PC-9 (cell line): ENCODE measurements at regions not wholly inside any gene's neighbourhood (a gene's known extent, or its start where the extent isn't known, plus 50 kb on each side); places are given as distances from the start of the nearest gene placed in this dataset.

Source experiments
- BruUV-seq: library from RNA; stranded (reverse); fragments of 400-500 nt; replicated peaks from 2 replicates; lab custom pipeline; 2021; lab: Mats Ljungman, UMichigan
- CTCF ChIA-PET: fragments of 300-600 bp; sonication (Branson Sonifier 250); formaldehyde crosslinking; loops from one replicate; lab custom pipeline; 2022; ENCODE audit warnings: antibody characterized with exemption; lab: Charles Lee
- POLR2A ChIA-PET: fragments of 300-600 bp; sonication (Branson Sonifier 250); formaldehyde crosslinking; loops from one replicate; lab custom pipeline; 2022; ENCODE audit warnings: antibody characterized with exemption; ENCODE audit not compliant: unreplicated experiment; lab: Charles Lee
- DNase-seq, 2 experiments: peaks; one replicate each; pipeline versions ENCODE4 v3.0.0 to v3.0.0-alpha.2; 2015 to 2022; ENCODE audit warnings: mixed read lengths in 1 of 2
- H2AFZ ChIP-seq: fragments of 200-600 bp; sonication (generic); 2 replicates; pipeline ENCODE4 v1.8.1; 2017; ENCODE audit warnings: antibody characterized with exemption
- H3F3A ChIP-seq: fragments of 200-600 bp; sonication (generic); 2 replicates; pipeline ENCODE4 v1.8.1; 2017; ENCODE audit warnings: antibody characterized with exemption, mild to moderate bottlenecking, low read depth; ENCODE audit not compliant: insufficient read depth
- H3K27ac ChIP-seq: fragments of 200-600 bp; sonication (generic); 2 replicates; pipeline ENCODE4 v1.6.1; 2016; ENCODE audit warnings: mixed run types
- H3K27me3 ChIP-seq: fragments of 200-600 bp; sonication (generic); 2 replicates; pipeline ENCODE4 v1.6.1; 2016; ENCODE audit warnings: low read depth, mixed run types; ENCODE audit not compliant: insufficient read depth
- H3K36me3 ChIP-seq: fragments of 200-600 bp; sonication (generic); 2 replicates; pipeline ENCODE4 v1.6.1; 2016; ENCODE audit warnings: low read depth, mixed run types
- H3K4me1 ChIP-seq: fragments of 200-600 bp; sonication (generic); replicated peaks from 2 replicates; pipeline ENCODE4 v1.6.1; 2016; ENCODE audit warnings: mixed run types; ENCODE audit not compliant: insufficient read depth
- H3K4me2 ChIP-seq: fragments of 200-600 bp; sonication (generic); 2 replicates; pipeline ENCODE4 v1.6.1; 2017; ENCODE audit warnings: mixed run types
- H3K4me3 ChIP-seq: fragments of 200-600 bp; sonication (generic); 2 replicates; pipeline ENCODE4 v1.6.1; 2016; ENCODE audit warnings: mixed run types
- H3K79me2 ChIP-seq: fragments of 200-600 bp; sonication (generic); 2 replicates; pipeline ENCODE4 v1.6.1; 2017; ENCODE audit warnings: low read depth, mixed run types
- H3K9me2 ChIP-seq: fragments of 200-600 bp; sonication (generic); 2 replicates; pipeline ENCODE4 v1.8.1; 2017; ENCODE audit warnings: mild to moderate bottlenecking; ENCODE audit not compliant: insufficient read depth
- H3K9me3 ChIP-seq: fragments of 200-600 bp; sonication (generic); 2 replicates; pipeline ENCODE4 v1.8.1; 2016; ENCODE audit warnings: low read depth; ENCODE audit not compliant: insufficient read depth
- H4K20me1 ChIP-seq: fragments of 200-600 bp; sonication (generic); 2 replicates; pipeline ENCODE4 v1.8.1; 2017; ENCODE audit not compliant: insufficient read depth
- EZH2 ChIP-seq: fragments of 200-600 bp; sonication (generic); IDR thresholded peaks from 2 replicates; pipeline ENCODE4 v1.8.0; 2017; ENCODE audit warnings: antibody characterized with exemption, low read depth
- intact Hi-C: fragments of 100-400 bp; cut with micrococcal nuclease; formaldehyde crosslinking; loops from one replicate; pipeline ENCODE4 v1.10.0; 2022; ENCODE audit not compliant: unreplicated experiment
- TF ChIP-seq, protein P1 (sequence below): fragments of 200-600 bp; sonication (generic); conservative IDR thresholded peaks from 2 replicates; pipeline ENCODE4 v1.6.1; 2017; ENCODE audit warnings: mixed run types, antibody characterized with exemption, mild to moderate bottlenecking, moderate library complexity

DNA sequence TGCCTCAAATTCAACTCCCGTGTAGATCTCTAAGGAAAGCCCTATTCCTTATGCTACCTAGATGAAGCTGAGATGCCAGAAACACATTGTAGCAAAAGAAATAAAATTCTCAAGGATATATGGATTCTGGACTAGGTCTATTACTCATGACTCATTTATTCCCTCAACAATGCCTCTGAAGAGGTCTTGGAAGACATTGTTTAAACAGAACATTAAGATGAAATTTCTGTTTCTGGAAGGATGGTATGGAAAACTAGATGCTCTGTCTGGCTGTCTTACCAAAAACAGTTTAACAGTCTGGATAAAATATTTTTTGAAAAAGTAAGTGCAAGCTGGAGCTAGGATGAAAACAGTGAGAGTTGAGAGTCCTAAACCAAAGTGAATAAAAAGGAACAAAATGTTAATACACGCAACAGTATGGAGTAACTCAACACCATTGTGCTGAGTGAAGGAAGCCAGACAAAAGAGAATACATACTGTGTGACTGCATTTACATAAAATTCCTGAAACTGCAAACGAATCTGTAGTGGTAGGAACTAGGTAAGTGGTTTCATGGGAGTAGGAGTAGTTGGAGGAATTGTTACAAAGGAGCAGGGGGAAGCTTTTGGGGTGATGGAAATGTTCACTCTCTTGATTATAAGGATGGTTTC lies 59.3 kb upstream of the GNG12 start:
- no peak for DNase-seq
- no TSS peak for BruUV-seq
- Histone ChIP-seq H3K27ac (no peak overlapping the region), H3K9me3 (peaks cover 6% of the 10 kb centered on the region), H3K36me3 (no peaks in the 10 kb centered on the region), H2AFZ (no peak overlapping the region), H4K20me1 (no peaks in the 10 kb centered on the region), H3K79me2 (no peaks in the 10 kb centered on the region), H3K4me1 (peaks cover 15% of the 10 kb centered on the region), H3K27me3 (no peaks in the 10 kb centered on the region), H3K4me3 (no peak overlapping the region), H3K9me2 (no peaks in the 10 kb centered on the region), H3K4me2 (no peak overlapping the region), H3F3A (no peaks in the 10 kb centered on the region; the same call in 1 of the 2 replicates)
- TF ChIP-seq, protein P1, sequence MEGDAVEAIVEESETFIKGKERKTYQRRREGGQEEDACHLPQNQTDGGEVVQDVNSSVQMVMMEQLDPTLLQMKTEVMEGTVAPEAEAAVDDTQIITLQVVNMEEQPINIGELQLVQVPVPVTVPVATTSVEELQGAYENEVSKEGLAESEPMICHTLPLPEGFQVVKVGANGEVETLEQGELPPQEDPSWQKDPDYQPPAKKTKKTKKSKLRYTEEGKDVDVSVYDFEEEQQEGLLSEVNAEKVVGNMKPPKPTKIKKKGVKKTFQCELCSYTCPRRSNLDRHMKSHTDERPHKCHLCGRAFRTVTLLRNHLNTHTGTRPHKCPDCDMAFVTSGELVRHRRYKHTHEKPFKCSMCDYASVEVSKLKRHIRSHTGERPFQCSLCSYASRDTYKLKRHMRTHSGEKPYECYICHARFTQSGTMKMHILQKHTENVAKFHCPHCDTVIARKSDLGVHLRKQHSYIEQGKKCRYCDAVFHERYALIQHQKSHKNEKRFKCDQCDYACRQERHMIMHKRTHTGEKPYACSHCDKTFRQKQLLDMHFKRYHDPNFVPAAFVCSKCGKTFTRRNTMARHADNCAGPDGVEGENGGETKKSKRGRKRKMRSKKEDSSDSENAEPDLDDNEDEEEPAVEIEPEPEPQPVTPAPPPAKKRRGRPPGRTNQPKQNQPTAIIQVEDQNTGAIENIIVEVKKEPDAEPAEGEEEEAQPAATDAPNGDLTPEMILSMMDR = no peak
- TF ChIP-seq EZH2 = no peak
- ChIA-PET CTCF (no interaction called here), POLR2A (no interaction called here)
- intact Hi-C loops = no loop called here

DNA sequence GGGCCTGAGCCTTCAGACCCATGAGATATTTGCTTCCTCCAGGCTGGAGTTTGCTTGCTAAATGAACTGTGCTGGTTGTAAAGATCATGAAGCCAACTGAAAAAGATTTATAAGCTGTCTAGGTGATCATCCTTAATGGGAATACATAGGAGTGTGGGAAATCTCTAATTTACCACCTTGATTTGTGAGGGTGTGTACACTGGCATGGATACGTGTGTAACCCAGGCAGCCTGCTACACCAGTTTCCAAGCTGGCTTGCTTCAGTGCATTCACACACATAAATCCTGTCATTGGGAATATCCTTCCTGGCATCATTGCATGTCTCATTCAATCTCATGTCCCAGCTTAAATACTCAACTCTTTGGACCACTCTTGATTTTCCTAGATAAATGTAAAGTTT lies 57.6 kb upstream of the GNG12 start:
- Histone ChIP-seq H3K4me1 (peaks cover 15% of the 10 kb centered on the region), H2AFZ (no peak overlapping the region), H3K4me3 (no peak overlapping the region), H3K36me3 (no peaks in the 10 kb centered on the region), H4K20me1 (no peaks in the 10 kb centered on the region), H3K9me3 (peaks cover 6% of the 10 kb centered on the region), H3K27me3 (no peaks in the 10 kb centered on the region), H3F3A (no peaks in the 10 kb centered on the region; the same call in 1 of the 2 replicates), H3K4me2 (no peak overlapping the region), H3K79me2 (no peaks in the 10 kb centered on the region), H3K9me2 (no peaks in the 10 kb centered on the region), H3K27ac (no peak overlapping the region)
- CTCF ChIA-PET = no interaction called here
- no TSS peak for BruUV-seq
- DNase-seq = no peak
- intact Hi-C loops = loop anchor here (2.0 kb wide), 1 partner anchor 58 kb away; the partner anchor contains the start of gene GNG12
- POLR2A ChIA-PET = no interaction called here
- TF ChIP-seq, protein P1 = no peak

DNA sequence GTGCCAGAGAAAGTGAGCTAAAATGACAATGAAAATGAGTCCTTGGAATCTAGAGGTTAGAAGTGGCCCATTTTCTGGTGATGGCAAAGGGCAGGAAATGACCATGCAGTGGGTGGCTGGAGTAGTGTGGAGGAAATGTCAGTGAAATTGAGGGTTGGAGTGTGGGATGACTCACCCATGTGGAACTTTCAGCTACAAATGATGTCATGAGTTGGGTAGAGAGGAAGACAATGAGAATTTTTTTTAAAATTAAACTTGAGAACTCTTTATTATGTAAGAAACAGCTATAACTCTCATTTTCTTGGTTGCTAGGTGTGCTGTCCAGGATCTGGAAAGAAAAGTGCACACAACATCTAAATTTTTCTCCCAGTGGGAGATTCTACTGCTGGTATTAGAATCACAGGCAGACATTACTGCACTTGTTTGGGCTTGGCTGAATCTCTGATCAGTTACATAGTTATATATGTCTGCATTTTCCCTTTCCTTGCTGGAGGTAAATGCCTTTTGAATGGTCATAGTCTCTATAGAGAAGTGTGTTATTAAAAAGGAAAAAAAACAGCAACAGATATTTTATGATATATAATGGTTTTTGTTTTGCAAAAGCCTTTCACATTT lies 56.8 kb upstream of the GNG12 start:
- Histone ChIP-seq H3K36me3 (no peaks in the 10 kb centered on the region), H3K4me1 (peaks cover 15% of the 10 kb centered on the region), H3K4me3 (no peak overlapping the region), H3K27me3 (no peaks in the 10 kb centered on the region), H4K20me1 (no peaks in the 10 kb centered on the region), H3K9me2 (no peaks in the 10 kb centered on the region), H3F3A (no peaks in the 10 kb centered on the region; the same call in 1 of the 2 replicates), H3K4me2 (no peak overlapping the region), H3K79me2 (no peaks in the 10 kb centered on the region), H3K27ac (0 out of 2 replicates have a peak overlapping the region, but pooled peaks have one; percentile 3), H3K9me3 (peaks cover 6% of the 10 kb centered on the region), H2AFZ (no peak overlapping the region)
- ChIA-PET POLR2A (interaction anchor here (0.5 to 0.7 kb wide), 2 partner anchors 17 to 72 kb away, joined by 4 to 6 read pairs; no protein-coding TSS in a partner anchor), CTCF (interaction anchor here (0.6 kb wide), 1 partner anchor 100 kb away, joined by 3 read pairs; no protein-coding TSS in a partner anchor)
- peak; percentile 70 to 76 for DNase-seq
- intact Hi-C loops = loop anchor here (2.0 kb wide), 1 partner anchor 57 kb away; the partner anchor contains the start of gene GNG12
- TF ChIP-seq, protein P1 = no peak
- TF ChIP-seq EZH2 = no peak
- no TSS peak for BruUV-seq
